Liver (tissue), 3 donors: ENCODE measurements at regions not wholly inside any gene's neighbourhood (a gene's known extent, or its start where the extent isn't known, plus 50 kb on each side); places are given as distances from the start of the nearest gene placed in this dataset.

Source experiments
- ATF3 ChIP-seq: IDR thresholded peaks from 2 replicates; pipeline ENCODE4 v1.6.1; 2016; ENCODE audit warnings: antibody characterized with exemption
- CTCF ChIP-seq: fragments of 150-350 bp; IDR thresholded peaks from 2 replicates; pipeline ENCODE4 v1.5.1; 2017; ENCODE audit warnings: improper control_type of control experiment, low read depth, low read length; ENCODE audit not compliant: missing input control
- EGR1 ChIP-seq, 2 donors: IDR thresholded peaks; 2 replicates each; pipeline ENCODE4 v1.6.1; 2016 to 2018; ENCODE audit warnings: antibody characterized with exemption in 2 of 2, low read depth in 2 of 2
- GABPA ChIP-seq, 2 donors: IDR thresholded peaks in 1 of 2; conservative IDR thresholded peaks in 1 of 2; 2 replicates each; pipeline ENCODE4 v1.6.1; 2016; ENCODE audit warnings: antibody characterized with exemption in 2 of 2, mild to moderate bottlenecking in 1 of 2, moderate library complexity in 1 of 2
- JUND ChIP-seq, 2 donors: IDR thresholded peaks; 2 replicates each; pipeline ENCODE4 v1.6.1; 2016; ENCODE audit warnings: antibody characterized with exemption in 2 of 2
- MAX ChIP-seq: IDR thresholded peaks from 2 replicates; pipeline ENCODE4 v1.6.1; 2016; ENCODE audit warnings: antibody characterized with exemption
- NR2F2 ChIP-seq: IDR thresholded peaks from 2 replicates; pipeline ENCODE4 v1.6.1; 2016; ENCODE audit warnings: antibody characterized with exemption
- RAD21 ChIP-seq, 2 donors: IDR thresholded peaks; 2 replicates each; pipeline ENCODE4 v1.6.1; 2016; ENCODE audit warnings: antibody characterized with exemption in 2 of 2, mild to moderate bottlenecking in 2 of 2
- REST ChIP-seq: IDR thresholded peaks from 2 replicates; pipeline ENCODE4 v1.6.1; 2016; ENCODE audit warnings: antibody characterized with exemption, mild to moderate bottlenecking
- RXRA ChIP-seq, 2 donors: IDR thresholded peaks; 2 replicates each; pipeline ENCODE4 v1.6.1; 2017 to 2018; ENCODE audit warnings: antibody characterized with exemption in 2 of 2, mild to moderate bottlenecking in 1 of 2
- SP1 ChIP-seq: IDR thresholded peaks from 2 replicates; pipeline ENCODE4 v1.6.1; 2018; ENCODE audit warnings: antibody characterized with exemption, mild to moderate bottlenecking
- TAF1 ChIP-seq: conservative IDR thresholded peaks from 2 replicates; pipeline ENCODE4 v1.6.1; 2016; ENCODE audit warnings: antibody characterized with exemption, mild to moderate bottlenecking
- YY1 ChIP-seq: IDR thresholded peaks from 2 replicates; pipeline ENCODE4 v1.6.1; 2016; ENCODE audit warnings: antibody characterized with exemption, mild to moderate bottlenecking
- ZBTB33 ChIP-seq: IDR thresholded peaks from 2 replicates; pipeline ENCODE4 v1.6.1; 2016; ENCODE audit warnings: antibody characterized with exemption
- donor health status: healthy.
- donor health status: healthy.

- TF ChIP-seq CTCF, result no peak
- no peak for TF ChIP-seq RXRA (IDR thresholded peaks at IDR 0.05)
- TF ChIP-seq NR2F2, result no peak
- no peak for TF ChIP-seq SP1
- no peak for TF ChIP-seq GABPA (IDR thresholded peaks at IDR 0.05 in 1 of 2, conservative IDR thresholded peaks at IDR 0.05 in 1 of 2)
- no peak for TF ChIP-seq TAF1
- no peak for TF ChIP-seq EGR1 (IDR thresholded peaks at IDR 0.05; ENCODE audit: low read depth in 2 of 2)
- TF ChIP-seq RAD21 (IDR thresholded peaks at IDR 0.05), result no peak
- no peak for TF ChIP-seq MAX
- no peak for TF ChIP-seq REST
- no peak for TF ChIP-seq JUND (IDR thresholded peaks at IDR 0.05)
- no peak for TF ChIP-seq ATF3
- no peak for TF ChIP-seq YY1
- no peak for TF ChIP-seq ZBTB33
Measured at GRCh38 chr2:174693344-174693743, 70.9 kb downstream of the CHRNA1 start.
